ENCODE measurements at regions not wholly inside any gene's neighbourhood (a gene's known extent, or its start where the extent isn't known, plus 50 kb on each side); places are given as distances from the start of the nearest gene placed in this dataset.

DNA sequence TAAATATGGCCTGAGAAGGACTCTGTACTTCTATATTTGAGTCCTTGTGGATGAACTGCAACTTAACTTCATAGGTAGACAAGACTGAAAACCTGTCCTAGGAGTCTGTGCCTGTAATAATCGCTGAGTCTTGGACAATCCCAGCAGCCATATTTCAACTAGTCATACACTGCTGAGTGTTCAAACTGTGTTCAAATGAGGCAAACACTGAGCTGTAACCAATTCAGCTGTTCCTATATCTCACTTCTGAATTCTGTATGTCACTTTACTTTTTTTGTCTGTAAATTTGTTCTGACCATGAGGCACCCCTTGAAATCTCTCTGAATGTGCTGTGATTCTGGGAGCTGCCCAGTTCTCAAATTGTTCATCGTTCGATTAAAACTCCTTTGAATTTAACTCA lies 72.4 kb downstream of the FOXF2 start:
- TF ChIP-seq, protein P1, sequence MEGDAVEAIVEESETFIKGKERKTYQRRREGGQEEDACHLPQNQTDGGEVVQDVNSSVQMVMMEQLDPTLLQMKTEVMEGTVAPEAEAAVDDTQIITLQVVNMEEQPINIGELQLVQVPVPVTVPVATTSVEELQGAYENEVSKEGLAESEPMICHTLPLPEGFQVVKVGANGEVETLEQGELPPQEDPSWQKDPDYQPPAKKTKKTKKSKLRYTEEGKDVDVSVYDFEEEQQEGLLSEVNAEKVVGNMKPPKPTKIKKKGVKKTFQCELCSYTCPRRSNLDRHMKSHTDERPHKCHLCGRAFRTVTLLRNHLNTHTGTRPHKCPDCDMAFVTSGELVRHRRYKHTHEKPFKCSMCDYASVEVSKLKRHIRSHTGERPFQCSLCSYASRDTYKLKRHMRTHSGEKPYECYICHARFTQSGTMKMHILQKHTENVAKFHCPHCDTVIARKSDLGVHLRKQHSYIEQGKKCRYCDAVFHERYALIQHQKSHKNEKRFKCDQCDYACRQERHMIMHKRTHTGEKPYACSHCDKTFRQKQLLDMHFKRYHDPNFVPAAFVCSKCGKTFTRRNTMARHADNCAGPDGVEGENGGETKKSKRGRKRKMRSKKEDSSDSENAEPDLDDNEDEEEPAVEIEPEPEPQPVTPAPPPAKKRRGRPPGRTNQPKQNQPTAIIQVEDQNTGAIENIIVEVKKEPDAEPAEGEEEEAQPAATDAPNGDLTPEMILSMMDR (IDR thresholded peaks at IDR 0.05), result no peak
- TF ChIP-seq POLR2A (IDR thresholded peaks at IDR 0.05), result no peak

Data from adrenal gland (tissue), 5 donors.